Stimulated activated CD4-positive, alpha-beta T cell treated with anti-CD3 and anti-CD28 coated beads, Interleukin-1b, Interleukin-23, amount 100 ng/mL, for 1 hour (primary cell): ENCODE measurements at regions not wholly inside any gene's neighbourhood (a gene's known extent, or its start where the extent isn't known, plus 50 kb on each side); places are given as distances from the start of the nearest gene placed in this dataset.

Experiments used
- DNase-seq, 2 donors: peaks; one replicate each; pipeline ENCODE4 v3.0.0-alpha.2; 2020; ENCODE audit warnings: low read depth in 2 of 2

- DNase-seq = no peak
These were observed 142.9 kb downstream of the GPAM start for GRCh38 chr10:112040696-112041095.

- no peak for DNase-seq
These were observed 137.6 kb downstream of the GPAM start for GRCh38 chr10:112045938-112046337.

- DNase-seq = no peak
These were observed 135.9 kb downstream of the GPAM start for GRCh38 chr10:112047674-112048073.

- no peak for DNase-seq
These were observed 131.4 kb downstream of the GPAM start for GRCh38 chr10:112052166-112052565.

- DNase-seq = no peak
These were observed 129.7 kb downstream of the GPAM start for GRCh38 chr10:112053895-112054294.

- no peak for DNase-seq
These were observed 129.0 kb downstream of the GPAM start for GRCh38 chr10:112054516-112054915.

- no peak for DNase-seq
These were observed 126.5 kb downstream of the GPAM start for GRCh38 chr10:112057072-112057471.

GRCh38 chr10:112059220-112059619 lies 124.3 kb downstream of the GPAM start:
- no peak for DNase-seq

GRCh38 chr10:112071596-112072133 lies 111.9 kb downstream of the GPAM start:
- no peak for DNase-seq

- no peak for DNase-seq
These were observed 105.6 kb downstream of the GPAM start for GRCh38 chr10:112078003-112078402.

- no peak for DNase-seq
These were observed 103.3 kb downstream of the GPAM start for GRCh38 chr10:112080231-112080630.

GRCh38 chr10:112082120-112082519 lies 101.4 kb downstream of the GPAM start:
- DNase-seq = no peak

- no peak for DNase-seq
These were observed 100.1 kb downstream of the GPAM start for GRCh38 chr10:112083472-112083871.

- DNase-seq = no peak
These were observed 95.6 kb downstream of the GPAM start for GRCh38 chr10:112087953-112088456.

GRCh38 chr10:112091703-112092102 lies 91.9 kb downstream of the GPAM start:
- DNase-seq = no peak

- DNase-seq = no peak
These were observed 91.0 kb downstream of the GPAM start for GRCh38 chr10:112092519-112092918.

GRCh38 chr10:112094984-112095383 lies 88.6 kb downstream of the GPAM start:
- no peak for DNase-seq

- DNase-seq = no peak
These were observed 87.8 kb downstream of the GPAM start for GRCh38 chr10:112095731-112096130.

GRCh38 chr10:112098682-112099081 lies 84.9 kb downstream of the GPAM start:
- no peak for DNase-seq
